Nephron progenitor cell (in vitro differentiated cells): ENCODE measurements at regions not wholly inside any gene's neighbourhood (a gene's known extent, or its start where the extent isn't known, plus 50 kb on each side); places are given as distances from the start of the nearest gene placed in this dataset.
"Not testable (repeated sequence)": the region's sequence is repeated elsewhere in the genome, so short reads cannot be mapped to it uniquely, and the experiment has no call there.

ENCODE experiments used
- DNase-seq: peaks from one replicate; pipeline ENCODE4 v3.0.0; 2021
- H3K27ac Mint-ChIP-seq: 2 replicates; pipeline ENCODE4 v1.8.0; 2021; ENCODE audit warnings: mild to moderate bottlenecking, moderate library complexity, mixed read lengths
- H3K27me3 Mint-ChIP-seq: 2 replicates; pipeline ENCODE4 v1.8.0; 2021; ENCODE audit warnings: mild to moderate bottlenecking, low read depth, mixed read lengths; ENCODE audit not compliant: poor library complexity
- H3K36me3 Mint-ChIP-seq: 2 replicates; pipeline ENCODE4 v1.8.0; 2021; ENCODE audit warnings: low read depth, mixed read lengths
- H3K4me1 Mint-ChIP-seq: 2 replicates; pipeline ENCODE4 v1.8.0; 2021; ENCODE audit warnings: mixed read lengths
- H3K4me3 Mint-ChIP-seq: 2 replicates; pipeline ENCODE4 v1.8.0; 2021; ENCODE audit warnings: mild to moderate bottlenecking, moderate library complexity, mixed read lengths
- H3K9me3 Mint-ChIP-seq: 2 replicates; pipeline ENCODE4 v1.8.0; 2021; ENCODE audit warnings: mild to moderate bottlenecking, moderate library complexity, mixed read lengths
- TF ChIP-seq, protein P1 (sequence below): fragments of 200-600 bp; sonication (generic); IDR thresholded peaks from 2 replicates; pipeline ENCODE4 v1.5.0; 2021; ENCODE audit warnings: antibody characterized with exemption

DNA sequence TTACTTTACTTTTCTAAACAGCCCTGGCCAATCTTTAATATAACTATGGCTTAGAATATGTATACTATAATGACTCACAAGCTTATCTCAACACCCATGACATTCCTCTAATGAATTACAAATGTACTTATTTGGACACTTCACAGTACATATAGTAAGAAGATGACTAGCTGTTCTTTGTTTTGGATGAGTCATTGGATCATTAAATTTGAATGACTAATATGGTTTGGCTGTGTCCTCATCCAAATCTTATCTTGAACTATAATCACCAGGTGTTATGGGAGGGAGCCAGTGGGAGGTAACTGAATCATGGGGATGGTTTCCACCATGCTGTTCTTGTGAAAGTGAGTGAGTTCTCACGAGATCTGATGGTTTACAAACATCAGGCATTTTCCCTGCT lies 807.5 kb upstream of the SORCS1 start:
- H3K4me3 Mint-ChIP-seq: no peak overlapping the region
- H3K36me3 Mint-ChIP-seq: no peaks in the 10 kb centered on the region
- H3K27me3 Mint-ChIP-seq: no peaks in the 10 kb centered on the region
- no peak overlapping the region for H3K27ac Mint-ChIP-seq
- DNase-seq: no peak
- TF ChIP-seq, protein P1, sequence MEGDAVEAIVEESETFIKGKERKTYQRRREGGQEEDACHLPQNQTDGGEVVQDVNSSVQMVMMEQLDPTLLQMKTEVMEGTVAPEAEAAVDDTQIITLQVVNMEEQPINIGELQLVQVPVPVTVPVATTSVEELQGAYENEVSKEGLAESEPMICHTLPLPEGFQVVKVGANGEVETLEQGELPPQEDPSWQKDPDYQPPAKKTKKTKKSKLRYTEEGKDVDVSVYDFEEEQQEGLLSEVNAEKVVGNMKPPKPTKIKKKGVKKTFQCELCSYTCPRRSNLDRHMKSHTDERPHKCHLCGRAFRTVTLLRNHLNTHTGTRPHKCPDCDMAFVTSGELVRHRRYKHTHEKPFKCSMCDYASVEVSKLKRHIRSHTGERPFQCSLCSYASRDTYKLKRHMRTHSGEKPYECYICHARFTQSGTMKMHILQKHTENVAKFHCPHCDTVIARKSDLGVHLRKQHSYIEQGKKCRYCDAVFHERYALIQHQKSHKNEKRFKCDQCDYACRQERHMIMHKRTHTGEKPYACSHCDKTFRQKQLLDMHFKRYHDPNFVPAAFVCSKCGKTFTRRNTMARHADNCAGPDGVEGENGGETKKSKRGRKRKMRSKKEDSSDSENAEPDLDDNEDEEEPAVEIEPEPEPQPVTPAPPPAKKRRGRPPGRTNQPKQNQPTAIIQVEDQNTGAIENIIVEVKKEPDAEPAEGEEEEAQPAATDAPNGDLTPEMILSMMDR: no peak
- H3K4me1 Mint-ChIP-seq: no peaks in the 10 kb centered on the region
- H3K9me3 Mint-ChIP-seq: no peaks in the 10 kb centered on the region

- H3K4me1 Mint-ChIP-seq: no peaks in the 10 kb centered on the region
- H3K27me3 Mint-ChIP-seq: no peaks in the 10 kb centered on the region
- no peak overlapping the region for H3K4me3 Mint-ChIP-seq
- DNase-seq: no peak
- TF ChIP-seq, protein P1: no peak
- H3K27ac Mint-ChIP-seq: no peak overlapping the region
- H3K36me3 Mint-ChIP-seq: no peaks in the 10 kb centered on the region
- H3K9me3 Mint-ChIP-seq: no peaks in the 10 kb centered on the region
These were observed 806.9 kb upstream of the SORCS1 start for GRCh38 chr10:107971411-107971810.

GRCh38 chr10:107970512-107970911 lies 806.0 kb upstream of the SORCS1 start:
- no peaks in the 10 kb centered on the region for H3K27me3 Mint-ChIP-seq
- H3K9me3 Mint-ChIP-seq: no peaks in the 10 kb centered on the region
- no peak for DNase-seq
- H3K4me3 Mint-ChIP-seq: no peak overlapping the region
- H3K27ac Mint-ChIP-seq: no peak overlapping the region
- TF ChIP-seq, protein P1: no peak
- H3K36me3 Mint-ChIP-seq: no peaks in the 10 kb centered on the region
- no peaks in the 10 kb centered on the region for H3K4me1 Mint-ChIP-seq

- H3K36me3 Mint-ChIP-seq: no peaks in the 10 kb centered on the region
- H3K4me1 Mint-ChIP-seq: no peaks in the 10 kb centered on the region
- no peak overlapping the region for H3K4me3 Mint-ChIP-seq
- no peaks in the 10 kb centered on the region for H3K9me3 Mint-ChIP-seq
- TF ChIP-seq, protein P1: no peak
- H3K27me3 Mint-ChIP-seq: no peaks in the 10 kb centered on the region
- no peak for DNase-seq
- H3K27ac Mint-ChIP-seq: no peak overlapping the region
These were observed 805.4 kb upstream of the SORCS1 start for GRCh38 chr10:107969936-107970335.

GRCh38 chr10:107966826-107967225 lies 802.3 kb upstream of the SORCS1 start:
- Mint-ChIP-seq H3K9me3 (no peaks in the 10 kb centered on the region), H3K4me1 (no peaks in the 10 kb centered on the region), H3K4me3 (no peak overlapping the region), H3K27me3 (no peaks in the 10 kb centered on the region), H3K27ac (no peak overlapping the region), H3K36me3 (no peaks in the 10 kb centered on the region)
- DNase-seq: no peak
- TF ChIP-seq, protein P1: no peak

- Mint-ChIP-seq H3K9me3 (no peaks in the 10 kb centered on the region), H3K27ac (no peak overlapping the region), H3K27me3 (peaks cover 3% of the 10 kb centered on the region), H3K4me3 (no peak overlapping the region), H3K36me3 (no peaks in the 10 kb centered on the region), H3K4me1 (peaks cover 8% of the 10 kb centered on the region)
- DNase-seq: no peak
- TF ChIP-seq, protein P1: no peak
These were observed 788.4 kb upstream of the SORCS1 start for GRCh38 chr10:107952649-107953556.

GRCh38 chr10:107950411-107951062 lies 786.0 kb upstream of the SORCS1 start:
- H3K4me1 Mint-ChIP-seq: not testable (repeated sequence)

More at GRCh38 chr10:107950411-107951062, 786.0 kb upstream of the SORCS1 start:
- H3K27ac Mint-ChIP-seq, H3K36me3 Mint-ChIP-seq, DNase-seq, H3K4me3 Mint-ChIP-seq, H3K27me3 Mint-ChIP-seq, H3K9me3 Mint-ChIP-seq: not testable (repeated sequence)
